Heart left ventricle (tissue), 13 donors: ENCODE measurements at regions not wholly inside any gene's neighbourhood (a gene's known extent, or its start where the extent isn't known, plus 50 kb on each side); places are given as distances from the start of the nearest gene placed in this dataset.

Experiments
- POLR2A ChIP-seq, 2 donors: fragments of 450-650 bp; IDR thresholded peaks; one replicate each; pipeline ENCODE4 v1.6.1; 2017; ENCODE audit warnings: antibody characterized with exemption in 2 of 2, mild to moderate bottlenecking in 2 of 2, moderate library complexity in 2 of 2
- TF ChIP-seq, protein P1 (sequence below), 12 donors: fragments of 200-600 bp; sonication (generic) in 4 of 12; IDR thresholded peaks; one replicate each; pipeline versions ENCODE4 v1.5.0 to v1.8.0; 2018 to 2022; ENCODE audit warnings: antibody characterized with exemption in 12 of 12, mild to moderate bottlenecking in 5 of 12
- donor health status: ischemic (EF 13 %, LVEDD 7.1; RV severe dilation, severe dysfunction).
- donor health status: DM: no; HTN: yes; CAD: no.
- donor health status: DM: no; HTN: no; CAD: no.
- donor health status: ischemic (EF 25% LVEDD 6.9; RV normal size, moderate dysfunction).
- donor health status: ischemic (EF 25% LVEDD 5.7; RV mildly dilated, moderate dysfunction).
- donor health status: ischemic (EF 35%, LVEDD 5.7; RV mildly dilated, moderate dysfunction).
- donor health status: nonischemic (EF 11% LVEDD 7.7; RV severe dilation, severe dysfunction).
- donor health status: DM: yes; HTN: yes; CAD: no.
- donor health status: PGD.
- donor health status: ischemic (EF 29% LVEDD 5.4; RV normal size, mild dysfunction).
- donor health status: nonischemic (EF 23%, LVEDD 6.1; RV moderate dilation, normal function).

DNA sequence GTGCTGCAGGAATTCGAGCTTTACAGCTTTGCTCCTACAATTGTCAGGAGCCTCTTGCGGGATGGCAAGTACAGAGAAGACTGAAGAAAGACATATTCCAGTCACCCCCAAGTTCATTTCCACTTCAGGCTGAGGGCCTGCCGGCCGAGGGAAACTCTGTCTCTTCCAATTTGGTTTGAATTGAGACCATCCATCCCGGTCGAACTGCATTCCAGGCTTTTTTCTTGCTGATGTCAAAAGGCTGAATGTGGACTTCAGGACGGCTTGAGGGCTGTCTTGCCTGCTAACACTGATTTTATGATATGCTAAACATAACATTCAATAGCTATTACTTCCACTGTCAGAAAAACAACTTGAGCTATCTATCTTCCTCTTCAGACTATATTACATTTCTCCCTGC lies 79.8 kb upstream of the PLXNA2 start:
- TF ChIP-seq, protein P1, sequence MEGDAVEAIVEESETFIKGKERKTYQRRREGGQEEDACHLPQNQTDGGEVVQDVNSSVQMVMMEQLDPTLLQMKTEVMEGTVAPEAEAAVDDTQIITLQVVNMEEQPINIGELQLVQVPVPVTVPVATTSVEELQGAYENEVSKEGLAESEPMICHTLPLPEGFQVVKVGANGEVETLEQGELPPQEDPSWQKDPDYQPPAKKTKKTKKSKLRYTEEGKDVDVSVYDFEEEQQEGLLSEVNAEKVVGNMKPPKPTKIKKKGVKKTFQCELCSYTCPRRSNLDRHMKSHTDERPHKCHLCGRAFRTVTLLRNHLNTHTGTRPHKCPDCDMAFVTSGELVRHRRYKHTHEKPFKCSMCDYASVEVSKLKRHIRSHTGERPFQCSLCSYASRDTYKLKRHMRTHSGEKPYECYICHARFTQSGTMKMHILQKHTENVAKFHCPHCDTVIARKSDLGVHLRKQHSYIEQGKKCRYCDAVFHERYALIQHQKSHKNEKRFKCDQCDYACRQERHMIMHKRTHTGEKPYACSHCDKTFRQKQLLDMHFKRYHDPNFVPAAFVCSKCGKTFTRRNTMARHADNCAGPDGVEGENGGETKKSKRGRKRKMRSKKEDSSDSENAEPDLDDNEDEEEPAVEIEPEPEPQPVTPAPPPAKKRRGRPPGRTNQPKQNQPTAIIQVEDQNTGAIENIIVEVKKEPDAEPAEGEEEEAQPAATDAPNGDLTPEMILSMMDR (IDR thresholded peaks at IDR 0.05): no peak
- TF ChIP-seq POLR2A (IDR thresholded peaks at IDR 0.05): no peak
